ENCODE measurements at regions not wholly inside any gene's neighbourhood (a gene's known extent, or its start where the extent isn't known, plus 50 kb on each side); places are given as distances from the start of the nearest gene placed in this dataset.

GRCh38 chrX:137425273-137425902 is 140.5 kb upstream of the ZIC3 start:
- no peak for TF ChIP-seq CTCF (IDR thresholded peaks at IDR 0.05; ENCODE audit: low read length)
- no peak for TF ChIP-seq EZH2 (optimal IDR thresholded peaks at IDR 0.05; ENCODE audit: low read depth, low read length)
